ENCODE measurements at regions not wholly inside any gene's neighbourhood (a gene's known extent, or its start where the extent isn't known, plus 50 kb on each side); places are given as distances from the start of the nearest gene placed in this dataset.

- H3K36me3 ChIP-seq, result no peaks in the 10 kb centered on the region
- ATAC-seq (no peak), DNase-seq (no peak)
- H3K27ac ChIP-seq, result no peak overlapping the region
- intact Hi-C loops (cut with DNase I), result no loop called here
- no peak for TF ChIP-seq POLR2A (IDR thresholded peaks at IDR 0.05)
- TF ChIP-seq CTCF (IDR thresholded peaks at IDR 0.05), result no peak
- H3K9me3 ChIP-seq, result no peaks in the 10 kb centered on the region
- no peak overlapping the region for H3K4me3 ChIP-seq
- no peaks in the 10 kb centered on the region for H3K27me3 ChIP-seq
- no peaks in the 10 kb centered on the region for H3K4me1 ChIP-seq
- WGBS (ENCODE audit: insufficient coverage, low coverage, low lambda C conversion rate, missing lambda C conversion rate), result 71% methylated on average over 1 of the region's 1 CpG
These were observed 149.3 kb upstream of the TGFBR2 start for GRCh38 chr3:30457081-30457480.

GRCh38 chr3:30457726-30458125 lies 148.7 kb upstream of the TGFBR2 start:
- Histone ChIP-seq H3K4me3 (no peak overlapping the region), H3K27me3 (no peaks in the 10 kb centered on the region), H3K9me3 (no peaks in the 10 kb centered on the region), H3K27ac (no peak overlapping the region), H3K36me3 (no peaks in the 10 kb centered on the region), H3K4me1 (no peaks in the 10 kb centered on the region)
- WGBS (ENCODE audit: insufficient coverage, low coverage, low lambda C conversion rate, missing lambda C conversion rate), result 100% methylated on average over 1 of the region's 1 CpG
- TF ChIP-seq POLR2A (IDR thresholded peaks at IDR 0.05) (no peak), CTCF (IDR thresholded peaks at IDR 0.05) (no peak)
- ATAC-seq (no peak), DNase-seq (no peak)
- intact Hi-C loops (cut with DNase I), result no loop called here

GRCh38 chr3:30458376-30459171 lies 147.8 kb upstream of the TGFBR2 start:
- TF ChIP-seq CTCF (IDR thresholded peaks at IDR 0.05), result no peak
- no peak for TF ChIP-seq POLR2A (IDR thresholded peaks at IDR 0.05)
- intact Hi-C loops (cut with DNase I), result no loop called here
- WGBS (ENCODE audit: insufficient coverage, low coverage, low lambda C conversion rate, missing lambda C conversion rate), result 67% methylated on average over 1 of the region's 1 CpG

GRCh38 chr3:30461311-30461710 lies 145.1 kb upstream of the TGFBR2 start:
- no peak for TF ChIP-seq POLR2A (IDR thresholded peaks at IDR 0.05)
- no peak for TF ChIP-seq CTCF (IDR thresholded peaks at IDR 0.05)

More at GRCh38 chr3:30458376-30459171, 147.8 kb upstream of the TGFBR2 start:
- Histone ChIP-seq H3K4me1 (no peaks in the 10 kb centered on the region), H3K27ac (no peak overlapping the region), H3K9me3 (no peaks in the 10 kb centered on the region), H3K36me3 (no peaks in the 10 kb centered on the region), H3K4me3 (no peak overlapping the region), H3K27me3 (no peaks in the 10 kb centered on the region)
- no peak for DNase-seq
- peak in 1 of 4 donors; percentile 29 for ATAC-seq

More at GRCh38 chr3:30461311-30461710, 145.1 kb upstream of the TGFBR2 start:
- no peak overlapping the region for H3K4me3 ChIP-seq
- no peaks in the 10 kb centered on the region for H3K36me3 ChIP-seq
- DNase-seq (no peak), ATAC-seq (no peak)
- intact Hi-C loops (cut with DNase I), result no loop called here
- H3K4me1 ChIP-seq, result no peaks in the 10 kb centered on the region
- no peaks in the 10 kb centered on the region for H3K27me3 ChIP-seq
- 73% methylated on average over 2 of the region's 2 CpGs for WGBS (ENCODE audit: insufficient coverage, low coverage, low lambda C conversion rate, missing lambda C conversion rate)
- H3K27ac ChIP-seq, result no peak overlapping the region
- H3K9me3 ChIP-seq, result no peaks in the 10 kb centered on the region
